ENCODE measurements at regions not wholly inside any gene's neighbourhood (a gene's known extent, or its start where the extent isn't known, plus 50 kb on each side); places are given as distances from the start of the nearest gene placed in this dataset.

- TF ChIP-seq GATA2 (IDR thresholded peaks at IDR 0.05; ENCODE audit: low read depth, low read length) = no peak
- TF ChIP-seq GATA3 (IDR thresholded peaks at IDR 0.05; ENCODE audit: low read depth, low read length) = no peak
Measured at GRCh38 chr15:81562986-81563385, 189.0 kb upstream of the TMC3 start.

Data from SH-SY5Y (cell line).